PC-3 (cell line): ENCODE measurements at regions not wholly inside any gene's neighbourhood (a gene's known extent, or its start where the extent isn't known, plus 50 kb on each side); places are given as distances from the start of the nearest gene placed in this dataset.

Experiments
- CTCF ChIP-seq: fragments of 300-600 bp; sonication (generic); conservative IDR thresholded peaks from 2 replicates; pipeline ENCODE4 v1.5.1; 2017; ENCODE audit warnings: antibody characterized with exemption, low read depth, mild to moderate bottlenecking, low read length
- EZH2 ChIP-seq: fragments of 300-600 bp; sonication (generic); IDR thresholded peaks from one replicate; pipeline ENCODE4 v1.6.1; 2017; ENCODE audit warnings: antibody characterized with exemption, mild to moderate bottlenecking, low read length; ENCODE audit not compliant: unreplicated experiment
- EZH2phosphoT487 ChIP-seq: fragments of 300-600 bp; sonication (generic); IDR thresholded peaks from 2 replicates; pipeline ENCODE4 v1.6.1; 2018; ENCODE audit warnings: mild to moderate bottlenecking, antibody characterized with exemption, low read length, borderline replicate concordance

- TF ChIP-seq CTCF = no peak
- no peak for TF ChIP-seq EZH2
- TF ChIP-seq EZH2phosphoT487 = no peak
Observed at GRCh38 chr15:70531576-70531975, 231.8 kb downstream of the UACA start.
